HepG2 (cell line): ENCODE measurements at regions not wholly inside any gene's neighbourhood (a gene's known extent, or its start where the extent isn't known, plus 50 kb on each side); places are given as distances from the start of the nearest gene placed in this dataset.

ENCODE experiments used
- ATAC-seq: fragments of 200-7000 bp; cut with Tn5 transposase; 3 replicates; pipeline ENCODE4 v1.9.1; 2020; ENCODE audit warnings: mild to moderate bottlenecking, moderate library complexity
- BruUV-seq: library from RNA; stranded (reverse); fragments of 400-500 nt; replicated peaks from 2 replicates; lab custom pipeline; 2021; lab: Mats Ljungman, UMichigan
- CTCF ChIA-PET: fragments of 300-600 bp; formaldehyde crosslinking; extraction: SDS; loops from one replicate; lab custom pipeline; 2021; ENCODE audit warnings: low total read pairs, inconsistent platforms, low intra/inter-chr PET ratio; lab: Yijun Ruan, JAX
- POLR2A ChIA-PET: fragments of 350-600 bp; sonication (Branson Sonifier 250); formaldehyde crosslinking; loops from one replicate; lab custom pipeline; 2020; ENCODE audit warnings: antibody characterized with exemption, inconsistent platforms; lab: Yijun Ruan, JAX
- DNase-seq: peaks from one replicate; pipeline ENCODE4 v3.0.0-alpha.2; 2015; ENCODE audit warnings: low spot score
- FAIRE-seq: peaks from 3 replicates; lab custom pipeline; 2011; peaks lifted over from hg19 to GRCh38; lab: Jason Lieb, UNC
- H2AFZ ChIP-seq: one replicate; pipeline ENCODE4 v1.6.1; 2011; ENCODE audit warnings: low read length, inconsistent platforms
- H3K27ac ChIP-seq: fragments of 300-600 bp; 3 replicates; pipeline ENCODE4 v1.8.0; 2011; ENCODE audit warnings: mixed run types, mild to moderate bottlenecking, mixed read lengths, low read length, inconsistent platforms; ENCODE audit not compliant: insufficient read depth; ENCODE audit errors: extremely low read length
- H3K27me3 ChIP-seq, 2 experiments: fragments of 200-600 bp in 1 of 2; 2 replicates in 1 of 2; 3 replicates in 1 of 2; pipeline versions ENCODE4 v1.6.0 to v1.8.0; 2011; ENCODE audit warnings: low read length in 2 of 2, mild to moderate bottlenecking in 2 of 2, moderate library complexity in 2 of 2, inconsistent platforms in 1 of 2; ENCODE audit not compliant: insufficient read depth in 2 of 2, control insufficient read depth in 1 of 2
- H3K36me3 ChIP-seq, 2 experiments: fragments of 200-600 bp in 1 of 2; replicated peaks in 1 of 2; 2 replicates in 1 of 2; 3 replicates in 1 of 2; pipeline versions ENCODE4 v1.5.1 to v1.8.0; 2011; ENCODE audit warnings: low read length in 2 of 2, inconsistent platforms in 1 of 2; ENCODE audit not compliant: insufficient read depth in 2 of 2, control insufficient read depth in 1 of 2
- H3K4me1 ChIP-seq: 2 replicates; pipeline ENCODE4 v1.5.1; 2012; ENCODE audit warnings: low read length, inconsistent platforms; ENCODE audit not compliant: insufficient read depth
- H3K4me2 ChIP-seq: 2 replicates; pipeline ENCODE4 v1.6.0; 2011; ENCODE audit warnings: low read depth, low read length, inconsistent platforms
- H3K4me3 ChIP-seq, 3 experiments: fragments of 200-600 bp in 1 of 3; sonication (generic), shearing (Covaris generic) in 1 of 3; replicated peaks in 1 of 3; 2 replicates each; pipeline ENCODE4 v1.5.1; 2011 to 2016; ENCODE audit warnings: low read length in 3 of 3, inconsistent platforms in 2 of 3, low read depth in 2 of 3, mild to moderate bottlenecking in 2 of 3, control low read depth in 1 of 3, mixed read lengths in 1 of 3; ENCODE audit not compliant: insufficient read depth in 1 of 3
- H3K79me2 ChIP-seq: one replicate; pipeline ENCODE4 v1.6.1; 2011; ENCODE audit warnings: low read length, inconsistent platforms; ENCODE audit not compliant: insufficient read depth
- H3K9ac ChIP-seq: 2 replicates; pipeline ENCODE4 v1.6.0; 2011; ENCODE audit warnings: mild to moderate bottlenecking, low read depth, low read length, inconsistent platforms; ENCODE audit not compliant: insufficient read depth
- H3K9me3 ChIP-seq: 2 replicates; pipeline ENCODE4 v1.5.1; 2012; ENCODE audit warnings: mild to moderate bottlenecking, low read length
- H4K20me1 ChIP-seq: 2 replicates; pipeline ENCODE4 v1.6.0; 2011; ENCODE audit warnings: inconsistent platforms, mild to moderate bottlenecking, low read length, moderate library complexity; ENCODE audit not compliant: insufficient read depth
- CBX5 ChIP-seq: sonication (generic); formaldehyde crosslinking; IDR thresholded peaks from 2 replicates; pipeline ENCODE4 v1.4.0; 2020; ENCODE audit warnings: missing genetic modification reagents, borderline replicate concordance
- FOXJ3 ChIP-seq: sonication (generic); formaldehyde crosslinking; IDR thresholded peaks from 2 replicates; pipeline ENCODE4 v1.4.0; 2020; ENCODE audit warnings: missing genetic modification reagents, mild to moderate bottlenecking, borderline replicate concordance
- FOXO1 ChIP-seq: sonication (generic); formaldehyde crosslinking; IDR thresholded peaks from 2 replicates; pipeline ENCODE4 v1.4.0; 2020; ENCODE audit warnings: missing genetic modification reagents
- KAT7 ChIP-seq: IDR thresholded peaks from 2 replicates; pipeline ENCODE4 v1.6.1; 2018; ENCODE audit warnings: borderline replicate concordance, missing compliant biosample characterization
- KLF13 ChIP-seq: sonication (generic); formaldehyde crosslinking; IDR thresholded peaks from 2 replicates; pipeline ENCODE4 v1.4.0; 2020; ENCODE audit warnings: mild to moderate bottlenecking, missing genetic modification reagents
- KLF16 ChIP-seq, 2 experiments: sonication (generic) in 1 of 2; formaldehyde crosslinking in 1 of 2; IDR thresholded peaks; 2 replicates each; pipeline versions ENCODE4 v1.6.1 to v1.8.0; 2016 to 2023; ENCODE audit warnings: missing genetic modification reagents in 2 of 2, missing compliant biosample characterization in 1 of 2
- KMT2B ChIP-seq: IDR thresholded peaks from 2 replicates; pipeline ENCODE4 v1.6.1; 2016; ENCODE audit warnings: missing genetic modification reagents, missing compliant biosample characterization
- MEF2D ChIP-seq: sonication (generic); formaldehyde crosslinking; IDR thresholded peaks from 2 replicates; pipeline ENCODE4 v1.5.1; 2020; ENCODE audit warnings: mild to moderate bottlenecking, missing genetic modification reagents
- NFIC ChIP-seq: IDR thresholded peaks from 2 replicates; pipeline ENCODE4 v1.6.1; 2012; ENCODE audit warnings: mild to moderate bottlenecking, low read length, inconsistent platforms
- NR2F1 ChIP-seq, 2 experiments: fragments of 450-650 bp in 1 of 2; formaldehyde crosslinking in 1 of 2; IDR thresholded peaks; 2 replicates each; pipeline versions ENCODE4 v1.5.0 to v1.6.1; 2016 to 2020; ENCODE audit warnings: mild to moderate bottlenecking in 1 of 2, missing compliant biosample characterization in 1 of 2, missing genetic modification reagents in 1 of 2, moderate library complexity in 1 of 2
- PHF20 ChIP-seq: sonication (generic); formaldehyde crosslinking; IDR thresholded peaks from 2 replicates; pipeline ENCODE4 v1.5.0; 2020; ENCODE audit warnings: mild to moderate bottlenecking, missing genetic modification reagents
- PPARG ChIP-seq: conservative IDR thresholded peaks from 2 replicates; pipeline ENCODE4 v1.6.1; 2016; ENCODE audit warnings: missing biosample characterization, missing genetic modification reagents
- RAD21 ChIP-seq: fragments of 450-650 bp; formaldehyde crosslinking; IDR thresholded peaks from 2 replicates; pipeline ENCODE4 v1.5.0; 2020; ENCODE audit warnings: mild to moderate bottlenecking
- SKIL ChIP-seq: sonication (generic); formaldehyde crosslinking; IDR thresholded peaks from 2 replicates; pipeline ENCODE4 v1.8.0; 2022; ENCODE audit warnings: missing genetic modification reagents, mild to moderate bottlenecking, moderate library complexity, borderline replicate concordance
- SMAD1 ChIP-seq: sonication (generic); formaldehyde crosslinking; IDR thresholded peaks from 2 replicates; pipeline ENCODE4 v1.4.0; 2020; ENCODE audit warnings: missing genetic modification reagents, low read depth, mild to moderate bottlenecking, borderline replicate concordance
- SUZ12 ChIP-seq: fragments of 150-350 bp; IDR thresholded peaks from 2 replicates; pipeline ENCODE4 v1.6.1; 2014; ENCODE audit warnings: low read depth, low read length
- ZNF124 ChIP-seq: sonication (generic); formaldehyde crosslinking; IDR thresholded peaks from 2 replicates; pipeline ENCODE4 v1.4.0; 2020; ENCODE audit warnings: missing genetic modification reagents
- ZNF17 ChIP-seq: sonication (generic); formaldehyde crosslinking; IDR thresholded peaks from 2 replicates; pipeline ENCODE4 v1.5.0; 2020; ENCODE audit warnings: mild to moderate bottlenecking, missing genetic modification reagents
- ZNF75D ChIP-seq: sonication (generic); formaldehyde crosslinking; IDR thresholded peaks from 2 replicates; pipeline ENCODE4 v1.8.1; 2023; ENCODE audit warnings: missing genetic modification reagents, mild to moderate bottlenecking, borderline replicate concordance
- WGBS: methylation state at CpG from one replicate; pipeline ENCODE4 v1.1.6; 2017; ENCODE audit warnings: low lambda C conversion rate; 5-methylcytosine and 5-hydroxymethylcytosine counted together
- in situ Hi-C: cut with HindIII; loops from 2 replicates; pipeline ENCODE4 v1.10.0; 2017; ENCODE audit warnings: low pct_unique_long_range_greater_than_20kb; ENCODE audit not compliant: extremely low pct_ligation_motif_present
- intact Hi-C: fragments of 100-400 bp; cut with micrococcal nuclease; formaldehyde crosslinking; loops from one replicate; pipeline ENCODE4 v1.10.0; 2022; ENCODE audit not compliant: unreplicated experiment

DNA sequence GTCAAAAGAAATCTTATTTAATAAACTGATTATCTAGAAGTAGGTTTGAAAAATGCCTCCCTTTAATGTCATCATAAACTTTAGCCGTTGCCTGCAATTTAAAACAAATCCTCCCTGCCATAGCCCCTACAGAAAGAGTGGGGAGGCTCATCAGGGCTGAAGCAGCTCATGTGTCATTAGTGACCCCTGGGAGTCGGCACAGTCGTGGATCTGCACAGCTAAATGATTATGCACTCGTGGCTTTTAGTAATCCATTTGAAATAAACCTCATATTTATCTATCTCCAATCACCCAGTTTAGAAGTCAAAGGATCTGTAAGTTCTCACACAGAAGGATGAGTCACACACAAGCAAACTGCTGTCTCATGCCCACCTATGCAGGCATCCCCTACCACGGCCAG, 277.3 kb downstream of the SS18 start:
- 3% methylated on average over 5 of the region's 5 CpGs for WGBS
- POLR2A ChIA-PET: no interaction called here
- peaks cover 0 to 1% of the 10 kb centered on the region in 2 experiments; a peak in 1 of 5 replicates for H3K27me3 ChIP-seq
- no peaks in the 10 kb centered on the region for H3K4me1 ChIP-seq
- intact Hi-C loops (no loop called here), in situ Hi-C loops (no loop called here)
- DNase-seq (no peak), ATAC-seq (no peak), FAIRE-seq (no peak)
- no peak overlapping the region for H2AFZ ChIP-seq
- no peaks in the 10 kb centered on the region for H4K20me1 ChIP-seq
- H3K4me2 ChIP-seq: no peak overlapping the region
- no peak overlapping the region for H3K9ac ChIP-seq
- no TSS peak for BruUV-seq
- H3K9me3 ChIP-seq: no peaks in the 10 kb centered on the region
- H3K36me3 ChIP-seq: no peaks in the 10 kb centered on the region
- H3K4me3 ChIP-seq: no peak overlapping the region
- H3K27ac ChIP-seq: no peak overlapping the region
- CTCF ChIA-PET: no interaction called here
- H3K79me2 ChIP-seq: no peaks in the 10 kb centered on the region
- TF ChIP-seq KLF13 (CRISPR knock-in tag) (no peak), CBX5 (no peak), FOXJ3 (no peak), NR2F1 (CRISPR knock-in tag; IDR thresholded peaks at IDR 0.05) (no peak), PHF20 (no peak), MEF2D (CRISPR knock-in tag) (no peak), PPARG (CRISPR knock-in tag) (no peak), SUZ12 (no peak)

DNA sequence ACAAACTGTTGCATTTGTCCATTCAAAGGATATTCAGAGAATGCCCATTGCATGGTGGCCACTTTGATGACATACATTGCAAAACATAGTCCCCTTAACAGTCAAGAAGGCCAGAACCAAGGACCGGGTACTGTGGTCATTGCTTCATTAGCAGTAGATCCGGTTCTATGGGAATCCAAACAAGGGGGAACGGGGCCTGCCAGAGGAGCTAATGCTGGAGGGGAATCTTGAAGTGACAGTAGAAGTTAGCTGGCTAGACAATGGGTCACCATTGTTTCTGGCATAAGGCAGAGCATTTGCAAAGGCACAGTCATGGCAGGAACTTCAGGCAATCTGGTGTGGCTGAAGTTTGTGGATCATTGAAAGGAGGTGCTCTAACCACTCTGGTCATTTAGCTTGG, 279.7 kb downstream of the SS18 start:
- H3K9ac ChIP-seq: no peak overlapping the region
- H3K79me2 ChIP-seq: no peaks in the 10 kb centered on the region
- FAIRE-seq (no peak), DNase-seq (no peak), ATAC-seq (no peak)
- peaks cover 0 to 1% of the 10 kb centered on the region in 2 experiments; a peak in 1 of 5 replicates for H3K27me3 ChIP-seq
- no peaks in the 10 kb centered on the region for H4K20me1 ChIP-seq
- no peak overlapping the region for H2AFZ ChIP-seq
- 22% methylated on average over 3 of the region's 3 CpGs for WGBS
- intact Hi-C loops (no loop called here), in situ Hi-C loops (no loop called here)
- no TSS peak for BruUV-seq
- ChIA-PET CTCF (no interaction called here), POLR2A (no interaction called here)
- H3K27ac ChIP-seq: no peak overlapping the region
- no peaks in the 10 kb centered on the region for H3K36me3 ChIP-seq
- H3K4me2 ChIP-seq: no peak overlapping the region
- no peak overlapping the region for H3K4me3 ChIP-seq
- H3K9me3 ChIP-seq: no peaks in the 10 kb centered on the region
- no peaks in the 10 kb centered on the region for H3K4me1 ChIP-seq
- TF ChIP-seq KAT7 (CRISPR knock-in tag) (no peak), SMAD1 (CRISPR knock-in tag) (no peak), RAD21 (CRISPR knock-in tag) (no peak), SKIL (no peak), KMT2B (no peak), ZNF75D (CRISPR knock-in tag) (no peak), ZNF124 (no peak), NFIC (no peak), FOXO1 (no peak), ZNF17 (no peak), KLF16 (CRISPR knock-in tag; IDR thresholded peaks at IDR 0.05) (no peak)
